HepG2 (cell line): ENCODE measurements at regions not wholly inside any gene's neighbourhood (a gene's known extent, or its start where the extent isn't known, plus 50 kb on each side); places are given as distances from the start of the nearest gene placed in this dataset.

Experiments
- ATAC-seq: fragments of 200-7000 bp; cut with Tn5 transposase; 3 replicates; pipeline ENCODE4 v1.9.1; 2020; ENCODE audit warnings: mild to moderate bottlenecking, moderate library complexity
- BruUV-seq: library from RNA; stranded (reverse); fragments of 400-500 nt; replicated peaks from 2 replicates; lab custom pipeline; 2021; lab: Mats Ljungman, UMichigan
- CTCF ChIA-PET: fragments of 300-600 bp; formaldehyde crosslinking; extraction: SDS; loops from one replicate; lab custom pipeline; 2021; ENCODE audit warnings: low total read pairs, inconsistent platforms, low intra/inter-chr PET ratio; lab: Yijun Ruan, JAX
- POLR2A ChIA-PET: fragments of 350-600 bp; sonication (Branson Sonifier 250); formaldehyde crosslinking; loops from one replicate; lab custom pipeline; 2020; ENCODE audit warnings: antibody characterized with exemption, inconsistent platforms; lab: Yijun Ruan, JAX
- DNase-seq: peaks from one replicate; pipeline ENCODE4 v3.0.0-alpha.2; 2015; ENCODE audit warnings: low spot score
- FAIRE-seq: peaks from 3 replicates; lab custom pipeline; 2011; peaks lifted over from hg19 to GRCh38; lab: Jason Lieb, UNC
- H2AFZ ChIP-seq: one replicate; pipeline ENCODE4 v1.6.1; 2011; ENCODE audit warnings: low read length, inconsistent platforms
- H3K27ac ChIP-seq: fragments of 300-600 bp; 3 replicates; pipeline ENCODE4 v1.8.0; 2011; ENCODE audit warnings: mixed run types, mild to moderate bottlenecking, mixed read lengths, low read length, inconsistent platforms; ENCODE audit not compliant: insufficient read depth; ENCODE audit errors: extremely low read length
- H3K27me3 ChIP-seq, 2 experiments: fragments of 200-600 bp in 1 of 2; 2 replicates in 1 of 2; 3 replicates in 1 of 2; pipeline versions ENCODE4 v1.6.0 to v1.8.0; 2011; ENCODE audit warnings: low read length in 2 of 2, mild to moderate bottlenecking in 2 of 2, moderate library complexity in 2 of 2, inconsistent platforms in 1 of 2; ENCODE audit not compliant: insufficient read depth in 2 of 2, control insufficient read depth in 1 of 2
- H3K36me3 ChIP-seq, 2 experiments: fragments of 200-600 bp in 1 of 2; replicated peaks in 1 of 2; 2 replicates in 1 of 2; 3 replicates in 1 of 2; pipeline versions ENCODE4 v1.5.1 to v1.8.0; 2011; ENCODE audit warnings: low read length in 2 of 2, inconsistent platforms in 1 of 2; ENCODE audit not compliant: insufficient read depth in 2 of 2, control insufficient read depth in 1 of 2
- H3K4me1 ChIP-seq: 2 replicates; pipeline ENCODE4 v1.5.1; 2012; ENCODE audit warnings: low read length, inconsistent platforms; ENCODE audit not compliant: insufficient read depth
- H3K4me2 ChIP-seq: 2 replicates; pipeline ENCODE4 v1.6.0; 2011; ENCODE audit warnings: low read depth, low read length, inconsistent platforms
- H3K4me3 ChIP-seq, 3 experiments: fragments of 200-600 bp in 1 of 3; sonication (generic), shearing (Covaris generic) in 1 of 3; replicated peaks in 1 of 3; 2 replicates each; pipeline ENCODE4 v1.5.1; 2011 to 2016; ENCODE audit warnings: low read length in 3 of 3, inconsistent platforms in 2 of 3, low read depth in 2 of 3, mild to moderate bottlenecking in 2 of 3, control low read depth in 1 of 3, mixed read lengths in 1 of 3; ENCODE audit not compliant: insufficient read depth in 1 of 3
- H3K79me2 ChIP-seq: one replicate; pipeline ENCODE4 v1.6.1; 2011; ENCODE audit warnings: low read length, inconsistent platforms; ENCODE audit not compliant: insufficient read depth
- H3K9ac ChIP-seq: 2 replicates; pipeline ENCODE4 v1.6.0; 2011; ENCODE audit warnings: mild to moderate bottlenecking, low read depth, low read length, inconsistent platforms; ENCODE audit not compliant: insufficient read depth
- H3K9me3 ChIP-seq: 2 replicates; pipeline ENCODE4 v1.5.1; 2012; ENCODE audit warnings: mild to moderate bottlenecking, low read length
- H4K20me1 ChIP-seq: 2 replicates; pipeline ENCODE4 v1.6.0; 2011; ENCODE audit warnings: inconsistent platforms, mild to moderate bottlenecking, low read length, moderate library complexity; ENCODE audit not compliant: insufficient read depth
- ATF7 ChIP-seq, 2 experiments: fragments of 450-650 bp in 1 of 2; sonication (generic) in 1 of 2; formaldehyde crosslinking in 1 of 2; IDR thresholded peaks; 2 replicates each; pipeline versions ENCODE4 v1.4.0 to v1.6.1; 2016 to 2020; ENCODE audit warnings: antibody characterized with exemption in 1 of 2, mild to moderate bottlenecking in 1 of 2, missing genetic modification reagents in 1 of 2
- GATAD2A ChIP-seq: IDR thresholded peaks from 2 replicates; pipeline ENCODE4 v1.6.1; 2016
- MAFG ChIP-seq: sonication (generic); formaldehyde crosslinking; IDR thresholded peaks from 2 replicates; pipeline ENCODE4 v1.5.1; 2020; ENCODE audit warnings: mild to moderate bottlenecking, missing genetic modification reagents
- MZF1 ChIP-seq: sonication (generic); formaldehyde crosslinking; IDR thresholded peaks from 2 replicates; pipeline ENCODE4 v1.8.1; 2023; ENCODE audit warnings: mild to moderate bottlenecking, missing genetic modification reagents, borderline replicate concordance
- PHF5A ChIP-seq: IDR thresholded peaks from one replicate; pipeline ENCODE4 v1.6.1; 2018; ENCODE audit warnings: low read depth, missing genetic modification reagents; ENCODE audit not compliant: unreplicated experiment
- RARA ChIP-seq: IDR thresholded peaks from 2 replicates; pipeline ENCODE4 v1.6.1; 2016; ENCODE audit warnings: missing genetic modification reagents, missing compliant biosample characterization
- RBFOX2 ChIP-seq: fragments of 200-400 bp; formaldehyde crosslinking; IDR thresholded peaks from 2 replicates; pipeline ENCODE4 v1.6.1; 2017; ENCODE audit warnings: low read depth, mild to moderate bottlenecking, low read length
- SALL1 ChIP-seq: sonication (generic); formaldehyde crosslinking; IDR thresholded peaks from 2 replicates; pipeline ENCODE4 v1.8.0; 2022; ENCODE audit warnings: mild to moderate bottlenecking, missing genetic modification reagents
- SOX13 ChIP-seq, 3 experiments: fragments of 450-650 bp in 1 of 3; sonication (generic) in 1 of 3; formaldehyde crosslinking in 1 of 3; IDR thresholded peaks in 2 of 3; conservative IDR thresholded peaks in 1 of 3; 2 replicates each; pipeline versions ENCODE4 v1.5.0 to v1.6.1; 2016 to 2020; ENCODE audit warnings: antibody characterized with exemption in 1 of 3, mild to moderate bottlenecking in 1 of 3, missing compliant biosample characterization in 1 of 3, missing genetic modification reagents in 1 of 3, moderate library complexity in 1 of 3
- ZMYM3 ChIP-seq: sonication (generic); formaldehyde crosslinking; IDR thresholded peaks from 2 replicates; pipeline ENCODE4 v1.5.1; 2020; ENCODE audit warnings: mild to moderate bottlenecking, missing genetic modification reagents
- ZMYM4 ChIP-seq: sonication (generic); formaldehyde crosslinking; IDR thresholded peaks from 2 replicates; pipeline ENCODE4 v1.8.1; 2023; ENCODE audit warnings: mild to moderate bottlenecking, missing genetic modification reagents
- ZNF274 ChIP-seq: sonication (generic); formaldehyde crosslinking; IDR thresholded peaks from 2 replicates; pipeline ENCODE4 v1.5.1; 2020; ENCODE audit warnings: mild to moderate bottlenecking, missing genetic modification reagents
- WGBS: methylation state at CpG from one replicate; pipeline ENCODE4 v1.1.6; 2017; ENCODE audit warnings: low lambda C conversion rate; 5-methylcytosine and 5-hydroxymethylcytosine counted together
- in situ Hi-C: cut with HindIII; loops from 2 replicates; pipeline ENCODE4 v1.10.0; 2017; ENCODE audit warnings: low pct_unique_long_range_greater_than_20kb; ENCODE audit not compliant: extremely low pct_ligation_motif_present
- intact Hi-C: fragments of 100-400 bp; cut with micrococcal nuclease; formaldehyde crosslinking; loops from one replicate; pipeline ENCODE4 v1.10.0; 2022; ENCODE audit not compliant: unreplicated experiment
- TF ChIP-seq, protein P1 (sequence below): IDR thresholded peaks from 2 replicates; pipeline ENCODE4 v1.4.0; 2020; ENCODE audit warnings: mild to moderate bottlenecking, missing genetic modification reagents
- TF ChIP-seq, protein P2 (sequence below): sonication (generic); formaldehyde crosslinking; IDR thresholded peaks from 2 replicates; pipeline ENCODE4 v1.5.0; 2020; ENCODE audit warnings: mild to moderate bottlenecking, missing genetic modification reagents
- TF ChIP-seq, protein P3 (sequence below): sonication (generic); formaldehyde crosslinking; IDR thresholded peaks from 2 replicates; pipeline ENCODE4 v1.4.0; 2020; ENCODE audit warnings: missing genetic modification reagents

DNA sequence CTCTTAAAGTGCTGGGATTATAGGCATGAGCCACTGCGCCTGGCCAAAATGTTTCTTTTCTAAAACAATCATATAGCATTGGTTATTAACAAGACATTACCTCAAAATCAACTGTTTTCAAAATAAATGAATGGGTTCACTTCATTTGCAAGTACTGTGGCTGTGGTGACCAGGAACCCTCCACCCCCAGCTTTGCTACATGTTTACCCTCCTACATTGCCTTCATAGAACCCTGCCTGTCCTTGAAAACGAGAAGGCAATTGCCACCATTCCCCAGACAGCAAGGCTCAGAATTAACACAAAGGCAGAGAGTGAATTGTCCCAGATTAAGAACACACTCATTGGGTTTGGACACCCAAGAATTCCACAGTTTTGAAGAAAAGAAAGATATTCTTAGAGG lies 116.6 kb upstream of the LGSN start:
- Histone ChIP-seq H3K9me3 (no peaks in the 10 kb centered on the region), H3K79me2 (no peaks in the 10 kb centered on the region), H3K4me2 (no peak overlapping the region; the same call in 1 of the 2 replicates), H3K36me3 (no peaks in the 10 kb centered on the region), H3K27ac (no peak overlapping the region), H3K27me3 (no peaks in the 10 kb centered on the region), H3K4me1 (peaks cover 65% of the 10 kb centered on the region), H3K4me3 (no peak overlapping the region), H3K9ac (no peak overlapping the region), H2AFZ (no peak overlapping the region), H4K20me1 (no peaks in the 10 kb centered on the region)
- ATAC-seq (peak; percentile 73), DNase-seq (peak; percentile 36), FAIRE-seq (no peak)
- ChIA-PET POLR2A (no interaction called here), CTCF (no interaction called here)
- in situ Hi-C loops = no loop called here
- WGBS = 56% methylated on average over 2 of the region's 2 CpGs
- intact Hi-C loops = no loop called here
- no TSS peak for BruUV-seq
- no peak for TF ChIP-seq ZNF274 (CRISPR knock-in tag)
- TF ChIP-seq, protein P1, sequence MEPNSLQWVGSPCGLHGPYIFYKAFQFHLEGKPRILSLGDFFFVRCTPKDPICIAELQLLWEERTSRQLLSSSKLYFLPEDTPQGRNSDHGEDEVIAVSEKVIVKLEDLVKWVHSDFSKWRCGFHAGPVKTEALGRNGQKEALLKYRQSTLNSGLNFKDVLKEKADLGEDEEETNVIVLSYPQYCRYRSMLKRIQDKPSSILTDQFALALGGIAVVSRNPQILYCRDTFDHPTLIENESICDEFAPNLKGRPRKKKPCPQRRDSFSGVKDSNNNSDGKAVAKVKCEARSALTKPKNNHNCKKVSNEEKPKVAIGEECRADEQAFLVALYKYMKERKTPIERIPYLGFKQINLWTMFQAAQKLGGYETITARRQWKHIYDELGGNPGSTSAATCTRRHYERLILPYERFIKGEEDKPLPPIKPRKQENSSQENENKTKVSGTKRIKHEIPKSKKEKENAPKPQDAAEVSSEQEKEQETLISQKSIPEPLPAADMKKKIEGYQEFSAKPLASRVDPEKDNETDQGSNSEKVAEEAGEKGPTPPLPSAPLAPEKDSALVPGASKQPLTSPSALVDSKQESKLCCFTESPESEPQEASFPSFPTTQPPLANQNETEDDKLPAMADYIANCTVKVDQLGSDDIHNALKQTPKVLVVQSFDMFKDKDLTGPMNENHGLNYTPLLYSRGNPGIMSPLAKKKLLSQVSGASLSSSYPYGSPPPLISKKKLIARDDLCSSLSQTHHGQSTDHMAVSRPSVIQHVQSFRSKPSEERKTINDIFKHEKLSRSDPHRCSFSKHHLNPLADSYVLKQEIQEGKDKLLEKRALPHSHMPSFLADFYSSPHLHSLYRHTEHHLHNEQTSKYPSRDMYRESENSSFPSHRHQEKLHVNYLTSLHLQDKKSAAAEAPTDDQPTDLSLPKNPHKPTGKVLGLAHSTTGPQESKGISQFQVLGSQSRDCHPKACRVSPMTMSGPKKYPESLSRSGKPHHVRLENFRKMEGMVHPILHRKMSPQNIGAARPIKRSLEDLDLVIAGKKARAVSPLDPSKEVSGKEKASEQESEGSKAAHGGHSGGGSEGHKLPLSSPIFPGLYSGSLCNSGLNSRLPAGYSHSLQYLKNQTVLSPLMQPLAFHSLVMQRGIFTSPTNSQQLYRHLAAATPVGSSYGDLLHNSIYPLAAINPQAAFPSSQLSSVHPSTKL (CRISPR knock-in tag) = 0 out of 2 replicates have a peak, but pooled peaks have one; percentile 29
- 0 out of 2 replicates have a peak, but pooled peaks have one; percentile 10 for TF ChIP-seq GATAD2A
- TF ChIP-seq SOX13 (IDR thresholded peaks at IDR 0.05) = no peak
- peak in 1 of 2 experiments; percentile 13; a peak in 1 of 4 replicates for TF ChIP-seq SOX13 (CRISPR knock-in tag; conservative IDR thresholded peaks at IDR 0.05 in 1 of 2, IDR thresholded peaks at IDR 0.05 in 1 of 2)
- no peak for TF ChIP-seq PHF5A (CRISPR knock-in tag)
- no peak for TF ChIP-seq ATF7 (IDR thresholded peaks at IDR 0.05)
- no peak for TF ChIP-seq ATF7 (CRISPR knock-in tag; IDR thresholded peaks at IDR 0.05)
- peak; percentile 34; the same call in 1 of the 2 replicates for TF ChIP-seq RARA (CRISPR knock-in tag)
- TF ChIP-seq RBFOX2 = no peak
- no peak for TF ChIP-seq MAFG (CRISPR knock-in tag)
- 0 out of 2 replicates have a peak, but pooled peaks have one; percentile 10 for TF ChIP-seq ZMYM3 (CRISPR knock-in tag)
- 0 out of 2 replicates have a peak, but pooled peaks have one; percentile 34 for TF ChIP-seq SALL1 (CRISPR knock-in tag)
- TF ChIP-seq, protein P2, sequence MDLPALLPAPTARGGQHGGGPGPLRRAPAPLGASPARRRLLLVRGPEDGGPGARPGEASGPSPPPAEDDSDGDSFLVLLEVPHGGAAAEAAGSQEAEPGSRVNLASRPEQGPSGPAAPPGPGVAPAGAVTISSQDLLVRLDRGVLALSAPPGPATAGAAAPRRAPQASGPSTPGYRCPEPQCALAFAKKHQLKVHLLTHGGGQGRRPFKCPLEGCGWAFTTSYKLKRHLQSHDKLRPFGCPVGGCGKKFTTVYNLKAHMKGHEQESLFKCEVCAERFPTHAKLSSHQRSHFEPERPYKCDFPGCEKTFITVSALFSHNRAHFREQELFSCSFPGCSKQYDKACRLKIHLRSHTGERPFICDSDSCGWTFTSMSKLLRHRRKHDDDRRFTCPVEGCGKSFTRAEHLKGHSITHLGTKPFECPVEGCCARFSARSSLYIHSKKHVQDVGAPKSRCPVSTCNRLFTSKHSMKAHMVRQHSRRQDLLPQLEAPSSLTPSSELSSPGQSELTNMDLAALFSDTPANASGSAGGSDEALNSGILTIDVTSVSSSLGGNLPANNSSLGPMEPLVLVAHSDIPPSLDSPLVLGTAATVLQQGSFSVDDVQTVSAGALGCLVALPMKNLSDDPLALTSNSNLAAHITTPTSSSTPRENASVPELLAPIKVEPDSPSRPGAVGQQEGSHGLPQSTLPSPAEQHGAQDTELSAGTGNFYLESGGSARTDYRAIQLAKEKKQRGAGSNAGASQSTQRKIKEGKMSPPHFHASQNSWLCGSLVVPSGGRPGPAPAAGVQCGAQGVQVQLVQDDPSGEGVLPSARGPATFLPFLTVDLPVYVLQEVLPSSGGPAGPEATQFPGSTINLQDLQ = no peak
- TF ChIP-seq ZMYM4 (CRISPR knock-in tag) = peak; percentile 64; the same call in 1 of the 2 replicates
- TF ChIP-seq MZF1 (CRISPR knock-in tag) = no peak
- TF ChIP-seq, protein P3, sequence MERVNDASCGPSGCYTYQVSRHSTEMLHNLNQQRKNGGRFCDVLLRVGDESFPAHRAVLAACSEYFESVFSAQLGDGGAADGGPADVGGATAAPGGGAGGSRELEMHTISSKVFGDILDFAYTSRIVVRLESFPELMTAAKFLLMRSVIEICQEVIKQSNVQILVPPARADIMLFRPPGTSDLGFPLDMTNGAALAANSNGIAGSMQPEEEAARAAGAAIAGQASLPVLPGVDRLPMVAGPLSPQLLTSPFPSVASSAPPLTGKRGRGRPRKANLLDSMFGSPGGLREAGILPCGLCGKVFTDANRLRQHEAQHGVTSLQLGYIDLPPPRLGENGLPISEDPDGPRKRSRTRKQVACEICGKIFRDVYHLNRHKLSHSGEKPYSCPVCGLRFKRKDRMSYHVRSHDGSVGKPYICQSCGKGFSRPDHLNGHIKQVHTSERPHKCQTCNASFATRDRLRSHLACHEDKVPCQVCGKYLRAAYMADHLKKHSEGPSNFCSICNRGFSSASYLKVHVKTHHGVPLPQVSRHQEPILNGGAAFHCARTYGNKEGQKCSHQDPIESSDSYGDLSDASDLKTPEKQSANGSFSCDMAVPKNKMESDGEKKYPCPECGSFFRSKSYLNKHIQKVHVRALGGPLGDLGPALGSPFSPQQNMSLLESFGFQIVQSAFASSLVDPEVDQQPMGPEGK (CRISPR knock-in tag) = 0 out of 2 replicates have a peak, but pooled peaks have one; percentile 18
